ENCODE measurements at regions not wholly inside any gene's neighbourhood (a gene's known extent, or its start where the extent isn't known, plus 50 kb on each side); places are given as distances from the start of the nearest gene placed in this dataset.

- no peak for DNase-seq
Measured at GRCh38 chr2:102967451-102967850, 205.6 kb downstream of the TMEM182 start.

GRCh38 chr2:102968375-102968774 lies 206.5 kb downstream of the TMEM182 start:
- DNase-seq = no peak

GRCh38 chr2:102971701-102972100 lies 209.9 kb downstream of the TMEM182 start:
- no peak for DNase-seq

- DNase-seq = peak; percentile 79
Measured at GRCh38 chr2:102975996-102976975, 214.5 kb downstream of the TMEM182 start.

GRCh38 chr2:102977426-102978090 lies 215.7 kb downstream of the TMEM182 start:
- DNase-seq = peak; percentile 6

GRCh38 chr2:102978091-102978490 lies 216.3 kb downstream of the TMEM182 start:
- no peak for DNase-seq

- peak; percentile 50 for DNase-seq
Measured at GRCh38 chr2:102979429-102979828, 217.6 kb downstream of the TMEM182 start.

GRCh38 chr2:102983786-102984185 lies 222.0 kb downstream of the TMEM182 start:
- no peak for DNase-seq

GRCh38 chr2:102986826-102987490 lies 225.1 kb downstream of the TMEM182 start:
- no peak for DNase-seq

GRCh38 chr2:102992607-102993006 lies 230.8 kb downstream of the TMEM182 start:
- no peak for DNase-seq

GRCh38 chr2:102999958-103000357 lies 238.1 kb downstream of the TMEM182 start:
- DNase-seq = no peak

- DNase-seq = peak; percentile 77
Measured at GRCh38 chr2:103002954-103003353, 241.1 kb downstream of the TMEM182 start.

- DNase-seq = no peak
Measured at GRCh38 chr2:103003750-103004260, 242.0 kb downstream of the TMEM182 start.

GRCh38 chr2:103004426-103004942 lies 242.7 kb downstream of the TMEM182 start:
- DNase-seq = no peak

GRCh38 chr2:103005393-103005792 lies 243.6 kb downstream of the TMEM182 start:
- DNase-seq = peak; percentile 10

- DNase-seq = no peak
Measured at GRCh38 chr2:103007086-103007485, 245.3 kb downstream of the TMEM182 start.

GRCh38 chr2:103008586-103008985 lies 246.8 kb downstream of the TMEM182 start:
- no peak for DNase-seq

GRCh38 chr2:103009871-103010270 lies 248.0 kb downstream of the TMEM182 start:
- DNase-seq = no peak

- DNase-seq = no peak
Measured at GRCh38 chr2:103010306-103010705, 248.5 kb downstream of the TMEM182 start.

- no peak for DNase-seq
Measured at GRCh38 chr2:103010751-103011150, 248.9 kb downstream of the TMEM182 start.

GRCh38 chr2:103012590-103012989 lies 250.8 kb downstream of the TMEM182 start:
- no peak for DNase-seq

- DNase-seq = no peak
Measured at GRCh38 chr2:103025056-103025455, 263.2 kb downstream of the TMEM182 start.

GRCh38 chr2:103028181-103028580 lies 266.4 kb downstream of the TMEM182 start:
- DNase-seq = no peak
